Spleen (tissue), 11 donors: ENCODE measurements at regions not wholly inside any gene's neighbourhood (a gene's known extent, or its start where the extent isn't known, plus 50 kb on each side); places are given as distances from the start of the nearest gene placed in this dataset.

ENCODE experiments used
- DNase-seq: peaks from one replicate; pipeline ENCODE4 v3.0.0-alpha.2; 2020
- H3K27ac ChIP-seq, 8 donors: fragments of 200-600 bp; sonication (generic) in 7 of 8; 1 replicate in 4 of 8; 2 replicates in 4 of 8; pipeline versions ENCODE4 v1.5.0 to v1.8.0; 2016 to 2021; ENCODE audit warnings: inconsistent platforms in 4 of 8, mild to moderate bottlenecking in 4 of 8, moderate library complexity in 1 of 8
- H3K27me3 ChIP-seq, 7 donors: fragments of 200-600 bp; sonication (generic) in 6 of 7; replicated peaks in 1 of 7; 1 replicate in 4 of 7; 2 replicates in 3 of 7; pipeline versions ENCODE4 v1.5.0 to v1.8.0; 2016 to 2021; ENCODE audit warnings: inconsistent platforms in 3 of 7, mild to moderate bottlenecking in 1 of 7
- H3K36me3 ChIP-seq, 6 donors: fragments of 200-600 bp; sonication (generic) in 5 of 6; 1 replicate in 4 of 6; 2 replicates in 2 of 6; pipeline versions ENCODE4 v1.5.0 to v1.8.0; 2016 to 2021; ENCODE audit warnings: inconsistent platforms in 2 of 6
- H3K4me1 ChIP-seq, 6 donors: fragments of 200-600 bp; sonication (generic) in 5 of 6; 1 replicate in 3 of 6; 2 replicates in 3 of 6; pipeline versions ENCODE4 v1.5.0 to v1.8.0; 2016 to 2021; ENCODE audit warnings: inconsistent platforms in 3 of 6
- H3K4me3 ChIP-seq, 8 donors: fragments of 200-600 bp; sonication (generic) in 7 of 8; 1 replicate in 4 of 8; 2 replicates in 4 of 8; pipeline versions ENCODE4 v1.5.0 to v1.8.0; 2016 to 2021; ENCODE audit warnings: inconsistent platforms in 4 of 8, mild to moderate bottlenecking in 4 of 8, moderate library complexity in 2 of 8
- H3K9me3 ChIP-seq, 8 donors: fragments of 200-600 bp; sonication (generic) in 7 of 8; 1 replicate in 4 of 8; 2 replicates in 4 of 8; pipeline versions ENCODE4 v1.5.0 to v1.8.0; 2016 to 2021; ENCODE audit warnings: inconsistent platforms in 4 of 8
- POLR2A ChIP-seq, 3 donors: fragments of 450-650 bp; IDR thresholded peaks; one replicate each; pipeline ENCODE4 v1.5.1; 2017; ENCODE audit warnings: antibody characterized with exemption in 3 of 3, mild to moderate bottlenecking in 1 of 3
- POLR2AphosphoS5 ChIP-seq, 3 donors: sonication (generic); formaldehyde crosslinking; IDR thresholded peaks; one replicate each; pipeline ENCODE4 v1.5.1; 2017; ENCODE audit warnings: antibody characterized with exemption in 3 of 3
- WGBS, 5 donors: extraction: QIAGEN DNeasy Blood & Tissue Kit in 3 of 5; methylation state at CpG; one replicate each; pipeline versions ENCODE4 v1.1.5 to v1.1.7; 2013 to 2018; 5-methylcytosine and 5-hydroxymethylcytosine counted together
- intact Hi-C: fragments of 100-400 bp; cut with DNase I; formaldehyde crosslinking; loops from one replicate; pipeline ENCODE4 v1.15.0; 2023; ENCODE audit warnings: low total_unique reads
- TF ChIP-seq, protein P1 (sequence below), 11 experiments: fragments of 200-600 bp in 7 of 11; fragments of 450-650 bp in 4 of 11; sonication (generic) in 4 of 11; IDR thresholded peaks in 8 of 11; conservative IDR thresholded peaks in 3 of 11; 1 replicate in 7 of 11; 2 replicates in 4 of 11; pipeline versions ENCODE4 v1.4.0 to v1.8.0; 2016 to 2021; ENCODE audit warnings: antibody characterized with exemption in 11 of 11, inconsistent platforms in 4 of 11, mild to moderate bottlenecking in 1 of 11
- donor health status: healthy with polysubstance abuse.
- donor health status: DM: no; HTN: no; CAD: no; lungs with moderate emphysema.
- donor health status: DM: no; HTN: no; CAD: no.
- donor health status: Bipolar disorder and iron deficiency.
- donor health status: healthy.
- donor health status: DM: no; HTN: no; CAD: no.
- donor health status: DM: yes; HTN: yes; CAD: no.

DNA sequence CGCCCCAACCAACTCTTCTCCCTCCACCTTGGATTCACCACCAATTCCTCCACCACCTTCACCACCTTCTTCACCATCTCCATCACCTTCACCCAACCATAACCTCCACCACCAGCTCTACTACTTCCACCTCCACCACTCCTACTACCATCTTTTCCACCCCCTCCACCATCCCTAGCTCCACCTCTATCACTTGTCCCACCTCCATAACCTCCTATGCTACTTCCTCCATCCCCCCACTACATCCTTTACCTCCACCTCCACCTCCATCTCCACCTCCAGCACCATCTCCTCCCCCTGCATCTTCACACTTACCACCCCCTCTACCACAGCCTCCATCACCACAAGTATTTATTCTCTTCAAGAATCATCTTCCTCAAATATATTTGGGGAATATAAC lies 254.9 kb upstream of the EGLN3 start:
- DNase-seq, result no peak
- Histone ChIP-seq H3K27me3 (peaks cover 0 to 22% (median 0%) of the 10 kb centered on the region in 7 donors), H3K4me1 (no peaks in the 10 kb centered on the region), H3K36me3 (no peaks in the 10 kb centered on the region), H3K4me3 (no peak overlapping the region), H3K9me3 (peaks cover 0 to 5% (median 0%) of the 10 kb centered on the region in 8 donors), H3K27ac (no peak overlapping the region)
- intact Hi-C loops, result no loop called here
- whole genome bisulfite sequencing, 5 donors, result 97 to 100% (median 98%) methylated on average over 1 of the region's 1 CpG
- no peak for TF ChIP-seq POLR2A (IDR thresholded peaks at IDR 0.05)
- no peak for TF ChIP-seq POLR2AphosphoS5 (IDR thresholded peaks at IDR 0.05)
- TF ChIP-seq, protein P1, sequence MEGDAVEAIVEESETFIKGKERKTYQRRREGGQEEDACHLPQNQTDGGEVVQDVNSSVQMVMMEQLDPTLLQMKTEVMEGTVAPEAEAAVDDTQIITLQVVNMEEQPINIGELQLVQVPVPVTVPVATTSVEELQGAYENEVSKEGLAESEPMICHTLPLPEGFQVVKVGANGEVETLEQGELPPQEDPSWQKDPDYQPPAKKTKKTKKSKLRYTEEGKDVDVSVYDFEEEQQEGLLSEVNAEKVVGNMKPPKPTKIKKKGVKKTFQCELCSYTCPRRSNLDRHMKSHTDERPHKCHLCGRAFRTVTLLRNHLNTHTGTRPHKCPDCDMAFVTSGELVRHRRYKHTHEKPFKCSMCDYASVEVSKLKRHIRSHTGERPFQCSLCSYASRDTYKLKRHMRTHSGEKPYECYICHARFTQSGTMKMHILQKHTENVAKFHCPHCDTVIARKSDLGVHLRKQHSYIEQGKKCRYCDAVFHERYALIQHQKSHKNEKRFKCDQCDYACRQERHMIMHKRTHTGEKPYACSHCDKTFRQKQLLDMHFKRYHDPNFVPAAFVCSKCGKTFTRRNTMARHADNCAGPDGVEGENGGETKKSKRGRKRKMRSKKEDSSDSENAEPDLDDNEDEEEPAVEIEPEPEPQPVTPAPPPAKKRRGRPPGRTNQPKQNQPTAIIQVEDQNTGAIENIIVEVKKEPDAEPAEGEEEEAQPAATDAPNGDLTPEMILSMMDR (IDR thresholded peaks at IDR 0.05 in 8 of 11, conservative IDR thresholded peaks at IDR 0.05 in 3 of 11), result no peak

DNA sequence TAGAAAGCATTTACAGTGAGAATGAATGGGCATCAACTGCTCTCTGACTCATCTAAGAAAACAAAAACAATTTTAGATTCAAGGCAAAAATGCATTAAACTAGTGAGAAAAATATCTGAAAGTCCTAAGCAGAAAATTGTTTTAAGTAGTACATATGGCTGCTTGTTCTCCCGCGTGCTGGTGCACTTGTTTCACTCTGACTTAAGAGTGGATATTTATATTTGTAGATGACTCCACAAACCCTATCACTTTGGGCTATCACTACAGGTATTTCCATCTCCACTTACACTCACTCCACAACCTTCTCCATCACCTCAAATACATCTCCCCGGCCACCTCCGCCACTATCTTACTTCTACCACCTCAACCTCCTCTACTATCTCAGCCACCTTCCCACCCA lies 253.9 kb upstream of the EGLN3 start:
- DNase-seq, result no peak
- peaks cover 0 to 5% (median 0%) of the 10 kb centered on the region in 8 donors for H3K9me3 ChIP-seq
- TF ChIP-seq, protein P1 (IDR thresholded peaks at IDR 0.05 in 8 of 11, conservative IDR thresholded peaks at IDR 0.05 in 3 of 11), result no peak
- TF ChIP-seq POLR2AphosphoS5 (IDR thresholded peaks at IDR 0.05) (no peak), POLR2A (IDR thresholded peaks at IDR 0.05) (no peak)
- H3K4me3 ChIP-seq, result no peak overlapping the region
- H3K4me1 ChIP-seq, result no peaks in the 10 kb centered on the region
- H3K36me3 ChIP-seq, result no peaks in the 10 kb centered on the region
- peaks cover 0 to 22% (median 0%) of the 10 kb centered on the region in 7 donors for H3K27me3 ChIP-seq
- intact Hi-C loops, result no loop called here
- whole genome bisulfite sequencing, 5 donors, result 85 to 96% (median 94%) methylated on average over 4 of the region's 4 CpGs
- H3K27ac ChIP-seq, result no peak overlapping the region

DNA sequence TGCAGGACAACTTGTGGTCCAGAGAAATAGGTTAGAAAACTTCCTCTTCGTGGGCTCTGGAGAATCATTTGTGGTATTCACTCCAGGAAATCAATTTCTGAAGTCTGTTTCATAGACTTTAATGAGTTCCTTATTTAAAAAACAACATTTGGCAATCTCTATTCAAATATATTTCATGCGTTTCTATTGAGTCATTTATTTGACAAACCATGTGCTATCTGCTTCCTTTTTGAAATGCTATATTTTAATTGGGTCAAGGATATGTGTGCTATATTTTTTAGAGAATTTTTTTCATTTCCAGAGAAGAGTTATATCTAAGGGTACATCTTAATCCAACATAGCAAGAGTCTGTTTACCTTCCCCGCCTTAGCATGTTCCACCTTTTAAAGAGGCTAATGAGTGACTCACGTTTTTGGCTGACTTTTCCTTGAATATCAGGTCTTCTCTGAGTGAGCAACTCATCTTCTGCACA lies 252.4 kb upstream of the EGLN3 start:
- Histone ChIP-seq H3K36me3 (no peaks in the 10 kb centered on the region), H3K27ac (no peak overlapping the region), H3K27me3 (peaks cover 0 to 8% (median 0%) of the 10 kb centered on the region in 7 donors), H3K9me3 (peaks cover 0 to 5% (median 0%) of the 10 kb centered on the region in 8 donors), H3K4me3 (no peak overlapping the region), H3K4me1 (no peaks in the 10 kb centered on the region)
- no peak for TF ChIP-seq POLR2AphosphoS5 (IDR thresholded peaks at IDR 0.05)
- TF ChIP-seq, protein P1 (IDR thresholded peaks at IDR 0.05 in 8 of 11, conservative IDR thresholded peaks at IDR 0.05 in 3 of 11), result no peak
- TF ChIP-seq POLR2A (IDR thresholded peaks at IDR 0.05), result no peak
- intact Hi-C loops, result no loop called here
- 31 to 34% (median 33%) methylated on average over 4 of the region's 4 CpGs for WGBS, 5 donors
- DNase-seq, result no peak

DNA sequence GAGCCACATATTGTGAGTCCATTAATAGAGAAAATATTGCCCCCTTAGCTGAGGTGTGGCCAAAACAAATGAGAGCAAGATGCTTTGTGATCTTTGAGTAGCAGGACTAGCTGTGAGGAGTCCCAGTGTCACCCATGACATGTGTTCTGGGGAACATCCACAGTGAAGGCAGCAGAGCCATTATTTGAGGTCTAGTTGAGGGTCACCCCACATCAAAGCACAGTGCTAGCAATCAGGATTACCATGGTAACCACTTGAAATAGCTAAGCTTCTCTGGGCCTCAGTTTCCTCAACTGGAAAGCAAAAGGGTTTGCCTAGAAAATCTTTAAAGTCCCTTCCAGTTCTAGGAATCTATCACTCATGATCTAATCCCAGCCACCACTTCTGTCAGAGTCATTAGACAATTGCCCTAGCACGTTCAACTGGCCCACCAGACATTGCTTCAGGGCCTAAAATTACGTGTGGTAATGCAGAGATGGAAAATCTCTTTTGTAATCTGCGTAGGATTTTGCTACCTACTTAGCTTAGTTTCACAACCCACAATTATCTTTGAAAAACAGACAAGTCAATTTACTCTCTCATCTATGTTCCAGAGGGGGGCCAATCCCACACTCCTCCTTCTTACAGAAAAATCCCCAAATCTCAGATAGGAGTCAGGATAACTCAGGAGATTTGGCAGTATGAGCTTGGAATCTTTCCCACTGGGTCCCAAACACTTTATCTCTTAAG lies 251.2 kb upstream of the EGLN3 start:
- Histone ChIP-seq H3K4me1 (no peaks in the 10 kb centered on the region), H3K36me3 (no peaks in the 10 kb centered on the region), H3K9me3 (peaks cover 0 to 5% (median 0%) of the 10 kb centered on the region in 8 donors), H3K27me3 (peaks cover 0 to 8% (median 0%) of the 10 kb centered on the region in 7 donors), H3K4me3 (no peak overlapping the region), H3K27ac (no peak overlapping the region)
- intact Hi-C loops, result no loop called here
- DNase-seq, result no peak
- 53 to 76% (median 56%) methylated on average over 3 of the region's 3 CpGs for WGBS, 5 donors
- TF ChIP-seq POLR2AphosphoS5 (IDR thresholded peaks at IDR 0.05) (no peak), POLR2A (IDR thresholded peaks at IDR 0.05) (no peak)
- TF ChIP-seq, protein P1 (IDR thresholded peaks at IDR 0.05 in 8 of 11, conservative IDR thresholded peaks at IDR 0.05 in 3 of 11), result no peak
